GM23338 (cell line): ENCODE measurements at regions not wholly inside any gene's neighbourhood (a gene's known extent, or its start where the extent isn't known, plus 50 kb on each side); places are given as distances from the start of the nearest gene placed in this dataset.
"Not testable (repeated sequence)": the region's sequence is repeated elsewhere in the genome, so short reads cannot be mapped to it uniquely, and the experiment has no call there.

Experiments used
- ATAC-seq: fragments of 200-7000 bp; cut with Tn5 transposase; 3 replicates; pipeline ENCODE4 v1.9.1; 2020
- DNase-seq: peaks from one replicate; pipeline ENCODE4 v3.0.0-alpha.2; 2015; ENCODE audit warnings: low spot score
- H2AFZ ChIP-seq: fragments of 200-600 bp; sonication (generic); 2 replicates; pipeline ENCODE4 v1.8.0; 2016; ENCODE audit warnings: antibody characterized with exemption, mild to moderate bottlenecking, moderate library complexity
- H3F3A ChIP-seq: fragments of 200-600 bp; sonication (generic); replicated peaks from 2 replicates; pipeline ENCODE4 v1.8.0; 2017; ENCODE audit warnings: antibody characterized with exemption, mixed run types, low read depth
- H3K27ac ChIP-seq: fragments of 200-600 bp; sonication (generic); 2 replicates; pipeline ENCODE4 v1.6.1; 2016; ENCODE audit warnings: low read depth
- H3K27me3 ChIP-seq: fragments of 200-600 bp; sonication (generic); 2 replicates; pipeline ENCODE4 v1.8.0; 2016; ENCODE audit warnings: mild to moderate bottlenecking, mixed run types, moderate library complexity; ENCODE audit not compliant: insufficient read depth
- H3K36me3 ChIP-seq: fragments of 200-600 bp; sonication (generic); 2 replicates; pipeline ENCODE4 v1.8.0; 2016; ENCODE audit warnings: mild to moderate bottlenecking; ENCODE audit not compliant: insufficient read depth
- H3K4me1 ChIP-seq: fragments of 200-600 bp; sonication (generic); 2 replicates; pipeline ENCODE4 v1.8.0; 2016; ENCODE audit warnings: mild to moderate bottlenecking, moderate library complexity; ENCODE audit not compliant: insufficient read depth
- H3K4me2 ChIP-seq: fragments of 200-600 bp; sonication (generic); 2 replicates; pipeline ENCODE4 v1.7.1; 2017; ENCODE audit warnings: mixed run types
- H3K4me3 ChIP-seq: fragments of 200-600 bp; sonication (generic); 2 replicates; pipeline ENCODE4 v1.6.1; 2016; ENCODE audit warnings: mixed run types
- H3K79me2 ChIP-seq: fragments of 200-600 bp; sonication (generic); replicated peaks from 2 replicates; pipeline ENCODE4 v1.8.0; 2017; ENCODE audit warnings: mild to moderate bottlenecking; ENCODE audit not compliant: insufficient read depth
- H3K9me2 ChIP-seq: fragments of 200-600 bp; sonication (generic); 2 replicates; pipeline ENCODE4 v1.8.0; 2017; ENCODE audit not compliant: insufficient read depth
- H4K20me1 ChIP-seq: fragments of 200-600 bp; sonication (generic); replicated peaks from 2 replicates; pipeline ENCODE4 v1.8.0; 2017; ENCODE audit warnings: mild to moderate bottlenecking; ENCODE audit not compliant: insufficient read depth
- H3K27ac Mint-ChIP-seq: 2 replicates; pipeline ENCODE4 v1.8.0; 2020; ENCODE audit warnings: inconsistent platforms, mild to moderate bottlenecking, moderate library complexity, mixed read lengths
- H3K27me3 Mint-ChIP-seq: 3 replicates; pipeline ENCODE4 v1.8.0; 2022; ENCODE audit warnings: low read depth, mild to moderate bottlenecking, moderate library complexity, mixed read lengths, inconsistent platforms; ENCODE audit not compliant: insufficient read depth, poor library complexity
- H3K36me3 Mint-ChIP-seq: 3 replicates; pipeline ENCODE4 v1.8.0; 2021; ENCODE audit warnings: low read depth, mild to moderate bottlenecking, inconsistent platforms, moderate library complexity, mixed read lengths
- H3K4me1 Mint-ChIP-seq: 3 replicates; pipeline ENCODE4 v1.8.0; 2020; ENCODE audit warnings: mild to moderate bottlenecking, inconsistent platforms, mixed read lengths
- H3K4me3 Mint-ChIP-seq: 3 replicates; pipeline ENCODE4 v1.8.0; 2021; ENCODE audit warnings: moderate library complexity, mild to moderate bottlenecking, inconsistent platforms, mixed read lengths
- H3K9me3 Mint-ChIP-seq: 3 replicates; pipeline ENCODE4 v1.8.0; 2020; ENCODE audit warnings: moderate library complexity, mild to moderate bottlenecking, inconsistent platforms, mixed read lengths
- CTCF ChIP-seq, 2 experiments: fragments of 200-600 bp in 1 of 2; sonication (generic) in 1 of 2; conservative IDR thresholded peaks; 2 replicates each; pipeline versions ENCODE4 v1.5.1 to v1.6.1; 2016 to 2017; ENCODE audit warnings: antibody characterized with exemption in 2 of 2, low read depth in 2 of 2, mild to moderate bottlenecking in 2 of 2, moderate library complexity in 1 of 2
- EZH2phosphoT487 ChIP-seq: fragments of 200-600 bp; sonication (generic); IDR thresholded peaks from one replicate; pipeline ENCODE4 v1.8.1; 2018; ENCODE audit warnings: antibody characterized with exemption; ENCODE audit not compliant: unreplicated experiment
- JUNB ChIP-seq: IDR thresholded peaks from one replicate; pipeline ENCODE4 v1.6.1; 2016; ENCODE audit warnings: antibody characterized with exemption; ENCODE audit not compliant: unreplicated experiment
- REST ChIP-seq: IDR thresholded peaks from one replicate; pipeline ENCODE4 v1.6.1; 2018; ENCODE audit warnings: antibody characterized with exemption; ENCODE audit not compliant: unreplicated experiment
- STAT1 ChIP-seq: IDR thresholded peaks from one replicate; pipeline ENCODE4 v1.6.1; 2016; ENCODE audit warnings: antibody characterized with exemption; ENCODE audit not compliant: unreplicated experiment
- ZNF462 ChIP-seq: fragments of 250-450 bp; sonication (Bioruptor Pico); IDR thresholded peaks from 2 replicates; pipeline ENCODE4 v1.5.0; 2020; ENCODE audit warnings: mild to moderate bottlenecking, moderate library complexity

GRCh38 chr13:54415753-54416366 is 1387.2 kb downstream of the OLFM4 start (continued):
- TF ChIP-seq ZNF462 (CRISPR knock-in tag) = no peak
- TF ChIP-seq EZH2phosphoT487 = no peak
- no peak for TF ChIP-seq JUNB
- no peak for TF ChIP-seq REST
- no peak for TF ChIP-seq STAT1
- 0 out of 4 replicates have a peak, but pooled peaks of 1 of the 2 experiments have one; percentile 3 for TF ChIP-seq CTCF (conservative IDR thresholded peaks at IDR 0.05; ENCODE audit: low read depth in 2 of 2)

- not testable (repeated sequence) for DNase-seq, H4K20me1 ChIP-seq, H3K27me3 ChIP-seq, H3K4me2 ChIP-seq, H3F3A ChIP-seq, H3K79me2 ChIP-seq, H3K27ac ChIP-seq, H3K9me2 ChIP-seq, H3K36me3 ChIP-seq, H3K4me1 ChIP-seq, H3K4me1 Mint-ChIP-seq, H3K4me3 ChIP-seq, H3K9me3 Mint-ChIP-seq, H3K27ac Mint-ChIP-seq, H3K36me3 Mint-ChIP-seq, ATAC-seq, H2AFZ ChIP-seq, H3K4me3 Mint-ChIP-seq, H3K27me3 Mint-ChIP-seq
These were observed 1394.3 kb downstream of the OLFM4 start for GRCh38 chr13:54422946-54423345.
